H9 (cell line): ENCODE measurements at regions not wholly inside any gene's neighbourhood (a gene's known extent, or its start where the extent isn't known, plus 50 kb on each side); places are given as distances from the start of the nearest gene placed in this dataset.

Experiments
- DNase-seq: peaks from one replicate; pipeline ENCODE4 v3.0.0-alpha.2; 2017
- H2AFZ ChIP-seq: one replicate; pipeline ENCODE4 v1.6.1; 2013; ENCODE audit warnings: mild to moderate bottlenecking, low read length, control low read depth, moderate library complexity
- H2AK5ac ChIP-seq: 2 replicates; pipeline ENCODE4 v1.6.1; 2013; ENCODE audit warnings: low read length, control low read depth, mixed read lengths; ENCODE audit not compliant: insufficient read length
- H2BK120ac ChIP-seq: one replicate; pipeline ENCODE4 v1.6.1; 2013; ENCODE audit warnings: low read depth, mild to moderate bottlenecking, low read length, control low read depth, inconsistent platforms; ENCODE audit not compliant: poor library complexity, severe bottlenecking
- H2BK12ac ChIP-seq: 2 replicates; pipeline ENCODE4 v1.6.1; 2013; ENCODE audit warnings: low read length, control low read depth, mixed read lengths, low read depth; ENCODE audit not compliant: insufficient read length
- H2BK15ac ChIP-seq: 2 replicates; pipeline ENCODE4 v1.6.1; 2013; ENCODE audit warnings: low read depth, low read length, control low read depth
- H2BK20ac ChIP-seq: one replicate; pipeline ENCODE4 v1.6.1; 2013; ENCODE audit warnings: low read depth, mild to moderate bottlenecking, low read length, control low read depth, inconsistent platforms; ENCODE audit not compliant: poor library complexity, severe bottlenecking
- H2BK5ac ChIP-seq: 2 replicates; pipeline ENCODE4 v1.6.1; 2013; ENCODE audit warnings: low read length, control low read depth, mixed read lengths; ENCODE audit not compliant: insufficient read length
- H3K14ac ChIP-seq: 2 replicates; pipeline ENCODE4 v1.6.1; 2013; ENCODE audit warnings: low read length, control low read depth; ENCODE audit not compliant: insufficient read depth
- H3K18ac ChIP-seq: 2 replicates; pipeline ENCODE4 v1.6.1; 2013; ENCODE audit warnings: low read depth, mild to moderate bottlenecking, mixed read lengths, low read length, control low read depth; ENCODE audit not compliant: insufficient read length
- H3K23ac ChIP-seq: 2 replicates; pipeline ENCODE4 v1.6.1; 2013; ENCODE audit warnings: low read length, control low read depth, mixed read lengths, low read depth; ENCODE audit not compliant: insufficient read length
- H3K23me2 ChIP-seq: 2 replicates; pipeline ENCODE4 v1.6.1; 2013; ENCODE audit warnings: low read depth, mild to moderate bottlenecking, mixed read lengths, low read length, control low read depth; ENCODE audit not compliant: insufficient read length, poor library complexity, severe bottlenecking
- H3K27ac ChIP-seq: 2 replicates; pipeline ENCODE4 v1.5.1; 2013; ENCODE audit warnings: low read length, control low read depth, mixed read lengths, low read depth; ENCODE audit not compliant: insufficient read length
- H3K27me3 ChIP-seq: 2 replicates; pipeline ENCODE4 v1.6.1; 2013; ENCODE audit warnings: low read length, control low read depth, inconsistent platforms; ENCODE audit not compliant: insufficient read depth
- H3K4ac ChIP-seq: 2 replicates; pipeline ENCODE4 v1.6.1; 2013; ENCODE audit warnings: low read depth, mild to moderate bottlenecking, control low read depth, inconsistent platforms, low read length, moderate library complexity
- H3K4me1 ChIP-seq: 2 replicates; pipeline ENCODE4 v1.6.1; 2013; ENCODE audit warnings: low read length, control low read depth, inconsistent platforms; ENCODE audit not compliant: insufficient read depth
- H3K4me2 ChIP-seq: 2 replicates; pipeline ENCODE4 v1.6.1; 2013; ENCODE audit warnings: low read length, control low read depth, mixed read lengths; ENCODE audit not compliant: insufficient read length, insufficient read depth
- H3K56ac ChIP-seq: 2 replicates; pipeline ENCODE4 v1.6.1; 2013; ENCODE audit warnings: low read depth, mild to moderate bottlenecking, mixed read lengths, low read length, control low read depth; ENCODE audit not compliant: insufficient read length
- H3K79me1 ChIP-seq: 2 replicates; pipeline ENCODE4 v1.6.1; 2013; ENCODE audit warnings: low read depth, mild to moderate bottlenecking, moderate library complexity, low read length, control low read depth, inconsistent platforms; ENCODE audit not compliant: insufficient read depth, poor library complexity, severe bottlenecking
- H3K79me2 ChIP-seq: 2 replicates; pipeline ENCODE4 v1.6.1; 2013; ENCODE audit warnings: low read length, control low read depth, inconsistent platforms; ENCODE audit not compliant: insufficient read depth
- H3K9ac ChIP-seq: 2 replicates; pipeline ENCODE4 v1.6.1; 2013; ENCODE audit warnings: low read length, control low read depth, mixed read lengths; ENCODE audit not compliant: insufficient read length; ENCODE audit errors: extremely low read depth
- H3K9me3 ChIP-seq: one replicate; pipeline ENCODE4 v1.6.1; 2013; ENCODE audit warnings: low read depth, low read length, inconsistent platforms; ENCODE audit not compliant: control insufficient read depth
- H3T11ph ChIP-seq: one replicate; pipeline ENCODE4 v1.6.1; 2013; ENCODE audit warnings: mild to moderate bottlenecking, low read length, control low read depth, inconsistent platforms
- H4K20me1 ChIP-seq: one replicate; pipeline ENCODE4 v1.6.1; 2013; ENCODE audit not compliant: control insufficient read depth, insufficient read length, insufficient read depth
- H4K5ac ChIP-seq: 2 replicates; pipeline ENCODE4 v1.6.1; 2013; ENCODE audit warnings: low read depth, mild to moderate bottlenecking, mixed read lengths, low read length, control low read depth; ENCODE audit not compliant: insufficient read length
- H4K8ac ChIP-seq: replicated peaks from 2 replicates; pipeline ENCODE4 v1.6.1; 2013; ENCODE audit warnings: low read length, control low read depth, mixed read lengths, low read depth; ENCODE audit not compliant: insufficient read length
- H4K91ac ChIP-seq: 2 replicates; pipeline ENCODE4 v1.6.1; 2013; ENCODE audit warnings: low read depth, mild to moderate bottlenecking, moderate library complexity, mixed read lengths, low read length, control low read depth; ENCODE audit not compliant: insufficient read length
- H3K27ac Mint-ChIP-seq, 3 experiments: 2 replicates in 2 of 3; 3 replicates in 1 of 3; pipeline ENCODE4 v1.8.0; 2020 to 2021; ENCODE audit warnings: mixed read lengths in 3 of 3, mild to moderate bottlenecking in 1 of 3, moderate library complexity in 1 of 3
- H3K27me3 Mint-ChIP-seq: 2 replicates; pipeline ENCODE4 v1.8.0; 2021; ENCODE audit warnings: low read depth, mild to moderate bottlenecking, moderate library complexity, mixed read lengths
- H3K36me3 Mint-ChIP-seq, 3 experiments: 2 replicates in 2 of 3; 3 replicates in 1 of 3; pipeline ENCODE4 v1.8.0; 2020 to 2021; ENCODE audit warnings: low read depth in 3 of 3, mixed read lengths in 3 of 3; ENCODE audit not compliant: insufficient read depth in 1 of 3
- H3K4me1 Mint-ChIP-seq, 2 experiments: 2 replicates each; pipeline ENCODE4 v1.8.0; 2020; ENCODE audit warnings: mixed read lengths in 2 of 2
- H3K4me3 Mint-ChIP-seq, 2 experiments: 2 replicates in 1 of 2; 3 replicates in 1 of 2; pipeline ENCODE4 v1.8.0; 2020 to 2021; ENCODE audit warnings: mild to moderate bottlenecking in 2 of 2, mixed read lengths in 2 of 2, moderate library complexity in 1 of 2
- H3K9me3 Mint-ChIP-seq, 2 experiments: 2 replicates in 1 of 2; 3 replicates in 1 of 2; pipeline ENCODE4 v1.8.0; 2020; ENCODE audit warnings: mild to moderate bottlenecking in 2 of 2, mixed read lengths in 2 of 2, moderate library complexity in 1 of 2
- CTCF ChIP-seq: fragments of 200-600 bp; sonication (generic); conservative IDR thresholded peaks from 3 replicates; pipeline ENCODE4 v1.8.0; 2021; ENCODE audit warnings: antibody characterized with exemption, mild to moderate bottlenecking
- WGBS: extraction: QIAGEN DNeasy Blood & Tissue Kit; methylation state at CpG from one replicate; pipeline ENCODE4 v1.1.7; 2013; ENCODE audit warnings: missing lambda C conversion rate, low lambda C conversion rate, mixed read lengths; ENCODE audit not compliant: insufficient read length; ENCODE audit errors: extremely low coverage; 5-methylcytosine and 5-hydroxymethylcytosine counted together

- H4K8ac ChIP-seq, result no peak overlapping the region
- H3K9ac ChIP-seq, result no peak overlapping the region
- DNase-seq, result no peak
- H3K79me2 ChIP-seq, result no peaks in the 10 kb centered on the region
- H2BK5ac ChIP-seq, result no peak overlapping the region
- no peak overlapping the region for H3K14ac ChIP-seq
- H3K23me2 ChIP-seq, result no peaks in the 10 kb centered on the region
- H2BK12ac ChIP-seq, result no peak overlapping the region
- no CpG with 5 or more reads among the region's 8 CpGs for WGBS
- no peak overlapping the region for H3K18ac ChIP-seq
- TF ChIP-seq CTCF, result no peak
- H2AFZ ChIP-seq, result no peak overlapping the region
- H3K36me3 Mint-ChIP-seq, result no peaks in the 10 kb centered on the region
- no peak overlapping the region for H2AK5ac ChIP-seq
- no peak overlapping the region for H3K4me2 ChIP-seq
- H2BK120ac ChIP-seq, result no peak overlapping the region
- no peak overlapping the region for H4K91ac ChIP-seq
- no peaks in the 10 kb centered on the region for H3K9me3 ChIP-seq
- no peak overlapping the region for H3K23ac ChIP-seq
- H3K27ac Mint-ChIP-seq, result no peak overlapping the region
- H4K5ac ChIP-seq, result no peak overlapping the region
- peaks cover 3% of the 10 kb centered on the region for H3K27me3 Mint-ChIP-seq
- H3K4me1 ChIP-seq, result peaks cover 4% of the 10 kb centered on the region; the same call in 1 of the 2 replicates
- H3K4ac ChIP-seq, result no peak overlapping the region
- H3K27me3 ChIP-seq, result no peaks in the 10 kb centered on the region
- H3K9me3 Mint-ChIP-seq, result no peaks in the 10 kb centered on the region
- H2BK20ac ChIP-seq, result no peak overlapping the region
- H2BK15ac ChIP-seq, result no peak overlapping the region
- no peaks in the 10 kb centered on the region for H4K20me1 ChIP-seq
- H3K4me3 Mint-ChIP-seq, result no peak overlapping the region
- H3T11ph ChIP-seq, result no peak overlapping the region
- peaks cover 32 to 42% of the 10 kb centered on the region in 2 experiments for H3K4me1 Mint-ChIP-seq
- no peak overlapping the region for H3K27ac ChIP-seq
- no peak overlapping the region for H3K56ac ChIP-seq
- H3K79me1 ChIP-seq, result no peaks in the 10 kb centered on the region
These were observed 571.2 kb upstream of the MKI67 start for GRCh38 chr10:128697437-128697836.
